SU-DHL-6 (cell line): ENCODE measurements at regions not wholly inside any gene's neighbourhood (a gene's known extent, or its start where the extent isn't known, plus 50 kb on each side); places are given as distances from the start of the nearest gene placed in this dataset.

Source experiments
- H2AFZ ChIP-seq: fragments of 200-600 bp; sonication (generic); 2 replicates; pipeline ENCODE4 v1.6.1; 2014; ENCODE audit warnings: low read depth, mild to moderate bottlenecking, moderate library complexity, mixed read lengths, antibody characterized with exemption, low read length; ENCODE audit not compliant: severe bottlenecking
- H3F3A ChIP-seq: fragments of 200-600 bp; shearing (Covaris generic); 2 replicates; pipeline ENCODE4 v1.6.0; 2016; ENCODE audit warnings: antibody characterized with exemption, mild to moderate bottlenecking; ENCODE audit not compliant: insufficient read depth
- H3K27ac ChIP-seq: fragments of 200-600 bp; sonication (generic); 2 replicates; pipeline ENCODE4 v1.5.1; 2016; ENCODE audit warnings: low read depth, mild to moderate bottlenecking, low read length, moderate library complexity, mixed read lengths
- H3K27me3 ChIP-seq: fragments of 200-600 bp; sonication (generic), shearing (Covaris generic); 2 replicates; pipeline ENCODE4 v1.6.0; 2014; ENCODE audit warnings: mild to moderate bottlenecking, low read length
- H3K36me3 ChIP-seq: fragments of 200-600 bp; sonication (generic); 2 replicates; pipeline ENCODE4 v1.6.1; 2014; ENCODE audit warnings: mild to moderate bottlenecking, low read length, mixed read lengths
- H3K4me2 ChIP-seq: fragments of 300-600, 200-600 bp; shearing (Covaris generic), sonication (generic); 2 replicates; pipeline ENCODE4 v1.6.0; 2014; ENCODE audit warnings: low read length, low read depth, mild to moderate bottlenecking; ENCODE audit not compliant: poor library complexity, severe bottlenecking
- H3K4me3 ChIP-seq: fragments of 200-600 bp; sonication (generic); 2 replicates; pipeline ENCODE4 v1.5.1; 2014; ENCODE audit warnings: antibody characterized with exemption, low read length, mild to moderate bottlenecking, mixed read lengths; ENCODE audit not compliant: insufficient read depth, poor library complexity, severe bottlenecking
- H3K79me2 ChIP-seq: fragments of 200-600 bp; sonication (generic); 2 replicates; pipeline ENCODE4 v1.6.1; 2014; ENCODE audit warnings: mild to moderate bottlenecking, low read length, moderate library complexity; ENCODE audit not compliant: insufficient read depth
- H3K9ac ChIP-seq: fragments of 200-600 bp; sonication (generic); 2 replicates; pipeline ENCODE4 v1.7.0; 2014; ENCODE audit warnings: mild to moderate bottlenecking, low read length
- H3K9me2 ChIP-seq: fragments of 200-600 bp; sonication (generic); replicated peaks from 2 replicates; pipeline ENCODE4 v1.6.1; 2014; ENCODE audit warnings: low read length; ENCODE audit not compliant: insufficient read depth
- H3K9me3 ChIP-seq: fragments of 200-600 bp; sonication (generic); 2 replicates; pipeline ENCODE4 v1.6.1; 2014; ENCODE audit warnings: low read length, mixed read lengths; ENCODE audit not compliant: insufficient read depth
- H4K20me1 ChIP-seq: fragments of 200-600 bp; sonication (generic); 2 replicates; pipeline ENCODE4 v1.6.1; 2014; ENCODE audit warnings: low read depth, mild to moderate bottlenecking, antibody characterized with exemption, low read length, moderate library complexity, mixed read lengths
- CTCF ChIP-seq: fragments of 200-600 bp; sonication (generic); IDR thresholded peaks from one replicate; pipeline ENCODE4 v1.5.1; 2017; ENCODE audit warnings: antibody characterized with exemption, mild to moderate bottlenecking, low read length, moderate library complexity; ENCODE audit not compliant: insufficient read depth, poor library complexity, severe bottlenecking
- EZH2phosphoT487 ChIP-seq: fragments of 200-600 bp; sonication (generic), shearing (Covaris generic); conservative IDR thresholded peaks from 2 replicates; pipeline ENCODE4 v1.6.1; 2018; ENCODE audit warnings: mild to moderate bottlenecking, antibody characterized with exemption, low read length, moderate library complexity, mixed read lengths

- H3K9me3 ChIP-seq: no peaks in the 10 kb centered on the region
- H3K9ac ChIP-seq: no peak overlapping the region
These were observed 880.4 kb downstream of the EFNB2 start for GRCh38 chr13:105655046-105655445.

GRCh38 chr13:105643966-105644365, 891.5 kb downstream of the EFNB2 start:
- Histone ChIP-seq H2AFZ (no peak overlapping the region), H3K27me3 (no peaks in the 10 kb centered on the region), H3K27ac (no peak overlapping the region), H3K9me2 (no peaks in the 10 kb centered on the region), H3K79me2 (no peaks in the 10 kb centered on the region), H3K4me3 (no peak overlapping the region), H3K36me3 (no peaks in the 10 kb centered on the region), H3K9me3 (no peaks in the 10 kb centered on the region), H3K9ac (no peak overlapping the region), H3K4me2 (no peak overlapping the region), H3F3A (no peaks in the 10 kb centered on the region), H4K20me1 (no peaks in the 10 kb centered on the region)
- TF ChIP-seq EZH2phosphoT487 (no peak), CTCF (no peak)

More at GRCh38 chr13:105655046-105655445, 880.4 kb downstream of the EFNB2 start:
- Histone ChIP-seq H4K20me1 (no peaks in the 10 kb centered on the region), H3K36me3 (no peaks in the 10 kb centered on the region), H3K27me3 (no peaks in the 10 kb centered on the region), H3K27ac (no peak overlapping the region), H3K9me2 (0 out of 2 replicates have a peak, but pooled peaks cover 3% of the 10 kb centered on the region), H3K4me2 (no peak overlapping the region), H3F3A (no peaks in the 10 kb centered on the region), H3K79me2 (no peaks in the 10 kb centered on the region), H3K4me3 (no peak overlapping the region), H2AFZ (no peak overlapping the region)
- TF ChIP-seq CTCF: no peak
- no peak for TF ChIP-seq EZH2phosphoT487

GRCh38 chr13:105642511-105642958, 892.9 kb downstream of the EFNB2 start:
- Histone ChIP-seq H3K9me3 (no peaks in the 10 kb centered on the region), H3K79me2 (no peaks in the 10 kb centered on the region), H3K36me3 (no peaks in the 10 kb centered on the region), H4K20me1 (no peaks in the 10 kb centered on the region), H3K27me3 (no peaks in the 10 kb centered on the region), H3K27ac (no peak overlapping the region), H3K9ac (no peak overlapping the region), H3K9me2 (no peaks in the 10 kb centered on the region), H3K4me3 (no peak overlapping the region), H2AFZ (no peak overlapping the region), H3K4me2 (no peak overlapping the region), H3F3A (no peaks in the 10 kb centered on the region)
- TF ChIP-seq CTCF (no peak), EZH2phosphoT487 (no peak)
